Hippocampal formation (tissue), 2 donors: ENCODE measurements at regions not wholly inside any gene's neighbourhood (a gene's known extent, or its start where the extent isn't known, plus 50 kb on each side); places are given as distances from the start of the nearest gene placed in this dataset.

ENCODE experiments used
- DNase-seq, 2 donors: peaks; one replicate each; lab custom pipeline; 2025; lab: John Stamatoyannopoulos, UW

GRCh38 chr10:14468023-14468441, 137.3 kb upstream of the FRMD4A start:
- DNase-seq, result no peak

GRCh38 chr10:14466257-14466656, 135.5 kb upstream of the FRMD4A start:
- no peak for DNase-seq

- DNase-seq, result no peak
Measured at GRCh38 chr10:14460447-14460846, 129.7 kb upstream of the FRMD4A start.

GRCh38 chr10:14459665-14460064, 128.9 kb upstream of the FRMD4A start:
- no peak for DNase-seq

GRCh38 chr10:14456870-14457266, 126.1 kb upstream of the FRMD4A start:
- DNase-seq, result no peak

- DNase-seq, result no peak
Measured at GRCh38 chr10:14456218-14456869, 125.6 kb upstream of the FRMD4A start.

- DNase-seq, result no peak
Measured at GRCh38 chr10:14454629-14455028, 123.9 kb upstream of the FRMD4A start.

GRCh38 chr10:14454206-14454605, 123.5 kb upstream of the FRMD4A start:
- no peak for DNase-seq

- no peak for DNase-seq
Measured at GRCh38 chr10:14453593-14453992, 122.9 kb upstream of the FRMD4A start.

- no peak for DNase-seq
Measured at GRCh38 chr10:14451341-14451740, 120.6 kb upstream of the FRMD4A start.

- DNase-seq, result no peak
Measured at GRCh38 chr10:14450041-14450491, 119.3 kb upstream of the FRMD4A start.

GRCh38 chr10:14449293-14449815, 118.6 kb upstream of the FRMD4A start:
- no peak for DNase-seq

- DNase-seq, result no peak
Measured at GRCh38 chr10:14448197-14448990, 117.7 kb upstream of the FRMD4A start.

- DNase-seq, result no peak
Measured at GRCh38 chr10:14447094-14447839, 116.5 kb upstream of the FRMD4A start.

GRCh38 chr10:14439451-14440259, 108.9 kb upstream of the FRMD4A start:
- no peak for DNase-seq

GRCh38 chr10:14438576-14438975, 107.9 kb upstream of the FRMD4A start:
- no peak for DNase-seq

GRCh38 chr10:14438057-14438456, 107.3 kb upstream of the FRMD4A start:
- DNase-seq, result no peak

- no peak for DNase-seq
Measured at GRCh38 chr10:14435976-14436632, 105.4 kb upstream of the FRMD4A start.

GRCh38 chr10:14433147-14433546, 102.4 kb upstream of the FRMD4A start:
- no peak for DNase-seq

- no peak for DNase-seq
Measured at GRCh38 chr10:14431868-14432267, 101.1 kb upstream of the FRMD4A start.
